ENCODE measurements at regions not wholly inside any gene's neighbourhood (a gene's known extent, or its start where the extent isn't known, plus 50 kb on each side); places are given as distances from the start of the nearest gene placed in this dataset.

- no peak for TF ChIP-seq EGR1 (IDR thresholded peaks at IDR 0.05)
- TF ChIP-seq TEAD4 (IDR thresholded peaks at IDR 0.05), result no peak
- no peak for TF ChIP-seq USF1 (IDR thresholded peaks at IDR 0.05)
- no peak for TF ChIP-seq YY1 (IDR thresholded peaks at IDR 0.05; ENCODE audit: low read depth)
- no peak for TF ChIP-seq EP300 (IDR thresholded peaks at IDR 0.05; ENCODE audit: borderline replicate concordance)
- no peak for TF ChIP-seq NFIC (IDR thresholded peaks at IDR 0.05)
- no peak for TF ChIP-seq CEBPB (IDR thresholded peaks at IDR 0.05)
- TF ChIP-seq RAD21 (IDR thresholded peaks at IDR 0.05; ENCODE audit: low read depth), result no peak
Measured at GRCh38 chr17:55588446-55589242, 77.4 kb upstream of the SMIM36 start.

GRCh38 chr17:55587608-55588139, 76.4 kb upstream of the SMIM36 start:
- TF ChIP-seq EP300 (IDR thresholded peaks at IDR 0.05; ENCODE audit: borderline replicate concordance), result no peak
- TF ChIP-seq YY1 (IDR thresholded peaks at IDR 0.05; ENCODE audit: low read depth), result no peak
- TF ChIP-seq RAD21 (IDR thresholded peaks at IDR 0.05; ENCODE audit: low read depth), result no peak

GRCh38 chr17:55585629-55586028, 74.4 kb upstream of the SMIM36 start:
- no peak for TF ChIP-seq NFIC (IDR thresholded peaks at IDR 0.05)
- TF ChIP-seq YY1 (IDR thresholded peaks at IDR 0.05; ENCODE audit: low read depth), result no peak
- no peak for TF ChIP-seq TCF12 (IDR thresholded peaks at IDR 0.05; ENCODE audit: low read depth)
- TF ChIP-seq USF1 (IDR thresholded peaks at IDR 0.05), result no peak
- TF ChIP-seq TEAD4 (IDR thresholded peaks at IDR 0.05), result no peak
- no peak for TF ChIP-seq CEBPB (IDR thresholded peaks at IDR 0.05)
- TF ChIP-seq FOXM1 (IDR thresholded peaks at IDR 0.05; ENCODE audit: borderline replicate concordance, low read depth), result no peak
- no peak for TF ChIP-seq REST (IDR thresholded peaks at IDR 0.05; ENCODE audit: low read depth)
- TF ChIP-seq EP300 (IDR thresholded peaks at IDR 0.05; ENCODE audit: borderline replicate concordance), result no peak
- no peak for TF ChIP-seq CREB1 (IDR thresholded peaks at IDR 0.05; ENCODE audit: low read depth)
- no peak for TF ChIP-seq EGR1 (IDR thresholded peaks at IDR 0.05)
- no peak for TF ChIP-seq MAX (IDR thresholded peaks at IDR 0.05)
- TF ChIP-seq ZBTB7A (IDR thresholded peaks at IDR 0.05; ENCODE audit: low read depth), result no peak
- no peak for TF ChIP-seq TAF1 (IDR thresholded peaks at IDR 0.05; ENCODE audit: low read depth)
- TF ChIP-seq RAD21 (IDR thresholded peaks at IDR 0.05; ENCODE audit: low read depth), result no peak

- TF ChIP-seq EP300 (IDR thresholded peaks at IDR 0.05; ENCODE audit: borderline replicate concordance) (no peak), FOXM1 (IDR thresholded peaks at IDR 0.05; ENCODE audit: borderline replicate concordance, low read depth) (no peak), NFIC (IDR thresholded peaks at IDR 0.05) (no peak), YY1 (IDR thresholded peaks at IDR 0.05; ENCODE audit: low read depth) (no peak), TCF12 (IDR thresholded peaks at IDR 0.05; ENCODE audit: low read depth) (no peak), CREB1 (IDR thresholded peaks at IDR 0.05; ENCODE audit: low read depth) (no peak), MAX (IDR thresholded peaks at IDR 0.05) (no peak), USF1 (IDR thresholded peaks at IDR 0.05) (no peak), TAF1 (IDR thresholded peaks at IDR 0.05; ENCODE audit: low read depth) (no peak), RAD21 (IDR thresholded peaks at IDR 0.05; ENCODE audit: low read depth) (no peak), EGR1 (IDR thresholded peaks at IDR 0.05) (no peak), CEBPB (IDR thresholded peaks at IDR 0.05) (no peak), REST (IDR thresholded peaks at IDR 0.05; ENCODE audit: low read depth) (no peak), ZBTB7A (IDR thresholded peaks at IDR 0.05; ENCODE audit: low read depth) (no peak), TEAD4 (IDR thresholded peaks at IDR 0.05) (no peak)
Measured at GRCh38 chr17:55584861-55585260, 73.6 kb upstream of the SMIM36 start.

GRCh38 chr17:55584055-55584685, 72.9 kb upstream of the SMIM36 start:
- TF ChIP-seq FOXM1 (IDR thresholded peaks at IDR 0.05; ENCODE audit: borderline replicate concordance, low read depth) (no peak), EP300 (IDR thresholded peaks at IDR 0.05; ENCODE audit: borderline replicate concordance) (no peak), TAF1 (IDR thresholded peaks at IDR 0.05; ENCODE audit: low read depth) (no peak), USF1 (IDR thresholded peaks at IDR 0.05) (no peak), TEAD4 (IDR thresholded peaks at IDR 0.05) (no peak), TCF12 (IDR thresholded peaks at IDR 0.05; ENCODE audit: low read depth) (no peak), NFIC (IDR thresholded peaks at IDR 0.05) (no peak), CEBPB (IDR thresholded peaks at IDR 0.05) (no peak), EGR1 (IDR thresholded peaks at IDR 0.05) (no peak), MAX (IDR thresholded peaks at IDR 0.05) (no peak), CREB1 (IDR thresholded peaks at IDR 0.05; ENCODE audit: low read depth) (no peak), ZBTB7A (IDR thresholded peaks at IDR 0.05; ENCODE audit: low read depth) (no peak)

All from Ishikawa (cell line).